Esophagus squamous epithelium (tissue), 5 donors: ENCODE measurements at regions not wholly inside any gene's neighbourhood (a gene's known extent, or its start where the extent isn't known, plus 50 kb on each side); places are given as distances from the start of the nearest gene placed in this dataset.

Experiments used
- DNase-seq: peaks from one replicate; lab custom pipeline; 2025; lab: John Stamatoyannopoulos, UW
- H3K27ac ChIP-seq, 4 donors: fragments of 200-600 bp; sonication (generic); one replicate each; pipeline ENCODE4 v1.5.1; 2016 to 2019; ENCODE audit warnings: mild to moderate bottlenecking in 1 of 4
- H3K27me3 ChIP-seq, 4 donors: fragments of 200-600 bp; sonication (generic); 1 replicate in 3 of 4; 2 replicates in 1 of 4; pipeline versions ENCODE4 v1.5.1 to v1.6.0; 2017 to 2021; ENCODE audit warnings: antibody characterized with exemption in 1 of 4
- H3K36me3 ChIP-seq, 3 donors: fragments of 200-600 bp; sonication (generic); one replicate each; pipeline ENCODE4 v1.5.1; 2016 to 2019
- H3K4me1 ChIP-seq, 3 donors: fragments of 200-600 bp; sonication (generic); one replicate each; pipeline ENCODE4 v1.5.1; 2017 to 2019
- H3K4me3 ChIP-seq, 4 donors: fragments of 200-600 bp; sonication (generic); 1 replicate in 3 of 4; 2 replicates in 1 of 4; pipeline ENCODE4 v1.5.1; 2016 to 2019; ENCODE audit warnings: mild to moderate bottlenecking in 2 of 4, moderate library complexity in 1 of 4
- H3K9me3 ChIP-seq, 3 donors: fragments of 200-600 bp; sonication (generic); one replicate each; pipeline ENCODE4 v1.5.1; 2016 to 2019
- CTCF ChIP-seq, 6 experiments: fragments of 450-650 bp in 4 of 6; fragments of 200-600 bp in 2 of 6; sonication (generic) in 2 of 6; IDR thresholded peaks; one replicate each; pipeline ENCODE4 v1.5.1; 2016 to 2019; ENCODE audit warnings: antibody characterized with exemption in 6 of 6, mild to moderate bottlenecking in 4 of 6, moderate library complexity in 4 of 6
- POLR2A ChIP-seq, 4 donors: fragments of 450-650 bp; IDR thresholded peaks; one replicate each; pipeline ENCODE4 v1.6.1; 2017; ENCODE audit warnings: antibody characterized with exemption in 4 of 4, mild to moderate bottlenecking in 4 of 4, moderate library complexity in 3 of 4
- WGBS, 2 donors: methylation state at CpG; one replicate each; pipeline ENCODE4 v1.1.5; 2018; 5-methylcytosine and 5-hydroxymethylcytosine counted together
- intact Hi-C: fragments of 100-400 bp; cut with DNase I; formaldehyde crosslinking; loops from one replicate; pipeline ENCODE4 v1.15.0; 2022
- donor health status: DM: yes; HTN: yes; CAD: no.

DNA sequence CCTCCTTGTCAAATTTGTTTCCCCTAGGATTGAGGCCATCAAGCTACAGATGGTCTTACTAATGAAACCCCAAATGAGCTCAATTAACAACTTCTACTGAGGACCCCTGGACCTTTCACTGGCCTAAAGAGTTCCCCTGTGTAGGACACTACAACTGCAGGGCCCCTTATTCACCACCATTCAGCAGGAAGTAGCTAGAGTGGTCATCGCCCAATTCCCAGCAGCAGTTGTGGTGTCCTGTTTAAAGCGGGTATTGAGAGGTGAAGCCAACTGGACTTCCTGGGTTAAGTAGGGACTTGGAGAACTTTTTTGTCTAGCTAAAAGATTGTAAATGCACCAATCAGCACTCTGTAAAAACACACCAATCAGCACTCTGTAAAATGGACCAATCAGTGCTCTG, 1466.9 kb downstream of the KCNT2 start:
- WGBS, 2 donors: 83 to 95% methylated on average over 2 of the region's 2 CpGs
- no peaks in the 10 kb centered on the region for H3K27me3 ChIP-seq
- TF ChIP-seq CTCF (IDR thresholded peaks at IDR 0.05): no peak
- no peak for TF ChIP-seq POLR2A (IDR thresholded peaks at IDR 0.05)

DNA sequence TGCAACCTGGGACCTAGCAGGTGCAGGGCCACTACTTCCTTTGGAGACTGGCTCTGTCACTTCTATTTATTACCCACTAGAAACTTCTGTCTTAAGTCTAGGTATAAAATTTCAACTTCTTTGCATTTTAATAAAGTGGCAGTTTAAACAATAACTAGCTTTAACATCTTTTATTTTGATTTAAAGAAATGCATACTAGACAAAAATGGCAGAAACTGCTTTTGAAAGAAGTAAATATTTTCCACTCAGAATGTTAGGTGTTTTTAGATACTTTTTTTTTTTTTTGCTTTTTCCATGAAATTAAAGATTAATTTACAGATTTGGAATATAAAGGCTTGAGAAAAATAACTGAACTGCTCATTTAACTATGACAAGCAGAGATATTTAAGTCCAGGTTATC, 1477.6 kb downstream of the KCNT2 start:
- DNase-seq: no peak
- Histone ChIP-seq H3K9me3 (no peaks in the 10 kb centered on the region), H3K4me3 (no peak overlapping the region), H3K4me1 (no peaks in the 10 kb centered on the region), H3K27ac (no peak overlapping the region), H3K36me3 (no peaks in the 10 kb centered on the region), H3K27me3 (no peaks in the 10 kb centered on the region)
- TF ChIP-seq POLR2A (IDR thresholded peaks at IDR 0.05) (no peak), CTCF (IDR thresholded peaks at IDR 0.05) (no peak)
- intact Hi-C loops: no loop called here

More for the DNA sequence above, 1466.9 kb downstream of the KCNT2 start:
- Histone ChIP-seq H3K36me3 (no peaks in the 10 kb centered on the region), H3K4me1 (no peaks in the 10 kb centered on the region), H3K27ac (no peak overlapping the region), H3K4me3 (no peak overlapping the region), H3K9me3 (peaks cover 0 to 6% (median 4%) of the 10 kb centered on the region in 3 donors)
- no peak for DNase-seq
- intact Hi-C loops: no loop called here

DNA sequence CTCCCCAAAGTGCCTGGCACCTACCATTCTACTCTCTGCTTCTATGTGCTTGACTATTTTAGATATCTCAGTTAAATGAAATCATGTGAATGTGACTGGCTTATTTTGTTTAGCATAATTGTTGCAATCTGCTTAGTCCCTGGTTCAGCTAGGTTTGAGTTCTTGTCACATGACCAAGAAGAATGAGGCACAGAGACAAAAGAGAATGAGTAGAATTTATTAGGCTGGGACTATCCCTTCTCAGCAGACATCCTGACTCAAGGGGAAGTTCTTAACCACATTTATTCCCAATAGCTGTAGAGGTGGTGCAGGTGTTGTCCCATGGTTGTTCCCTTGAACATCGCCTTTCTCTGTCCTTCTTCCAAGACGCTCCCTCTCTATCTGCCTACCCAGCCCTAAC, 1485.7 kb downstream of the KCNT2 start:
- no peak for TF ChIP-seq POLR2A (IDR thresholded peaks at IDR 0.05)
- no peak for TF ChIP-seq CTCF (IDR thresholded peaks at IDR 0.05)
- Histone ChIP-seq H3K27ac (no peak overlapping the region), H3K4me1 (no peaks in the 10 kb centered on the region), H3K27me3 (no peaks in the 10 kb centered on the region), H3K9me3 (no peaks in the 10 kb centered on the region), H3K36me3 (no peaks in the 10 kb centered on the region), H3K4me3 (no peak overlapping the region)
- DNase-seq: no peak
- WGBS, 2 donors: 87 to 94% methylated on average over 2 of the region's 2 CpGs
- intact Hi-C loops: no loop called here

DNA sequence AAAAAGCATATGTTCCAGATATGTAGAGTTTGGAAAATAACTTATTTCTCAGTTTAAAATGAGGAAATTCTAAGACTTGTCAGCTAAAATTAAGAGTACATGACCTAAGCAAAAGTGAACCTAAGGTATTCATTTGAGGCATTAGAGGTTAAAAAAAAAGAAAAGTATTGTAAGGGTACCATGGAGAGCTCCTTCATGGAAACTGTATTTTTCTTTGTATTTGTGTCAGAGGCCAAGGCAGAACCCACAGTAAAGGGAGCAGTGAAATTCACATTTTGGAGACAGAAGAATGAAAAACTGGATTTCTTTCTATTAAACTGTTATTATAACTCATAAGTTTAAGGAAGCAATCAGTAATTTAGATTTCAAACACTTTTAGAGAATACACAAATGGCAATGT, 1494.8 kb downstream of the KCNT2 start:
- TF ChIP-seq POLR2A (IDR thresholded peaks at IDR 0.05) (no peak), CTCF (IDR thresholded peaks at IDR 0.05) (no peak)
- H3K27ac ChIP-seq: no peak overlapping the region
- no peaks in the 10 kb centered on the region for H3K9me3 ChIP-seq
- no peaks in the 10 kb centered on the region for H3K27me3 ChIP-seq
- no peak overlapping the region for H3K4me3 ChIP-seq
- no peaks in the 10 kb centered on the region for H3K4me1 ChIP-seq
- no peak for DNase-seq
- intact Hi-C loops: no loop called here
- no peaks in the 10 kb centered on the region for H3K36me3 ChIP-seq

- H3K4me3 ChIP-seq: no peak overlapping the region
- TF ChIP-seq POLR2A (IDR thresholded peaks at IDR 0.05) (no peak), CTCF (IDR thresholded peaks at IDR 0.05) (no peak)
- no peaks in the 10 kb centered on the region for H3K4me1 ChIP-seq
- no peaks in the 10 kb centered on the region for H3K27me3 ChIP-seq
- no peak for DNase-seq
- H3K9me3 ChIP-seq: no peaks in the 10 kb centered on the region
- WGBS, 2 donors: 25 to 38% methylated on average over 2 of the region's 2 CpGs
- no peaks in the 10 kb centered on the region for H3K36me3 ChIP-seq
- H3K27ac ChIP-seq: no peak overlapping the region
- intact Hi-C loops: no loop called here
Measured at GRCh38 chr1:195105773-195106172, 1502.5 kb downstream of the KCNT2 start.
